ENCODE measurements at regions not wholly inside any gene's neighbourhood (a gene's known extent, or its start where the extent isn't known, plus 50 kb on each side); places are given as distances from the start of the nearest gene placed in this dataset.

- H3K36me3 ChIP-seq (ENCODE audit: control insufficient read depth, insufficient read depth, low read length): no peaks in the 10 kb centered on the region
- 7% methylated on average over 4 of the region's 4 CpGs for WGBS (ENCODE audit: insufficient coverage, low coverage, missing lambda C conversion rate)
- no peaks in the 10 kb centered on the region for H4K20me1 ChIP-seq (replicated peaks; ENCODE audit: control insufficient read depth, insufficient read depth, low read length)
- H3K27me3 ChIP-seq (ENCODE audit: control insufficient read depth in 2 of 2, insufficient read depth in 2 of 2, low read length in 2 of 2): no peaks in the 10 kb centered on the region
- no peak for DNase-seq (ENCODE audit: extremely low read depth in 1 of 4, low spot score in 3 of 4)
- no peak overlapping the region for H3K27ac ChIP-seq (ENCODE audit: extremely low read depth, low read depth, low read length)
- H3K9ac ChIP-seq (ENCODE audit: insufficient read depth in 1 of 2, low read depth in 2 of 2, low read length in 2 of 2): no peak overlapping the region
- no peaks in the 10 kb centered on the region for H3K9me3 ChIP-seq (replicated peaks; ENCODE audit: control insufficient read depth, insufficient read depth, low read depth, low read length)
- H3K4me2 ChIP-seq (ENCODE audit: insufficient read depth, low read length): no peak overlapping the region
- no peaks in the 10 kb centered on the region for H3K79me2 ChIP-seq (ENCODE audit: control insufficient read depth, insufficient read depth, low read length)
- ATAC-seq: no peak
- in situ Hi-C loops (cut with MboI): no loop called here
- no peaks in the 10 kb centered on the region for H3K9me1 ChIP-seq (ENCODE audit: control insufficient read depth, insufficient read depth, low read length)
- H3K4me1 ChIP-seq (replicated peaks in 1 of 2; ENCODE audit: control insufficient read depth in 2 of 2, insufficient read depth in 2 of 2, low read length in 2 of 2): no peaks in the 10 kb centered on the region
- FAIRE-seq: no peak
- no peak overlapping the region for H2AFZ ChIP-seq (ENCODE audit: low read depth, low read length)
- CTCF ChIA-PET (ENCODE audit: low intra/inter-chr PET ratio): no interaction called here
- POLR2A ChIA-PET: interaction anchor here (0.6 kb wide), 1 partner anchor 370 kb away, joined by 4 read pairs; no protein-coding TSS in a partner anchor
- intact Hi-C loops (cut with micrococcal nuclease): no loop called here
- no peak overlapping the region for H3K4me3 ChIP-seq
- BruUV-seq (replicated peaks): no TSS peak
- TF ChIP-seq ASH1L (IDR thresholded peaks at IDR 0.05; ENCODE audit: borderline replicate concordance, low read depth, partially characterized antibody) (no peak), MAFG (tag; conservative IDR thresholded peaks at IDR 0.05) (no peak), MECOM (CRISPR knock-in tag; IDR thresholded peaks at IDR 0.05) (no peak), HLTF (IDR thresholded peaks at IDR 0.05) (no peak), SMAD3 (CRISPR knock-in tag; conservative IDR thresholded peaks at IDR 0.05) (no peak), KHSRP (IDR thresholded peaks at IDR 0.05) (no peak), SAFB (IDR thresholded peaks at IDR 0.05; ENCODE audit: borderline replicate concordance, low read depth, low read length) (no peak), ZNF717 (CRISPR knock-in tag; IDR thresholded peaks at IDR 0.05) (no peak), NONO (IDR thresholded peaks at IDR 0.05; ENCODE audit: low read depth in 2 of 2, low read length in 1 of 2) (no peak), MITF (IDR thresholded peaks at IDR 0.05) (no peak), KLF10 (CRISPR knock-in tag; IDR thresholded peaks at IDR 0.05) (no peak), RBM39 (optimal IDR thresholded peaks at IDR 0.05; ENCODE audit: low read depth, low read length) (no peak)
- TF ChIP-seq, protein P1, sequence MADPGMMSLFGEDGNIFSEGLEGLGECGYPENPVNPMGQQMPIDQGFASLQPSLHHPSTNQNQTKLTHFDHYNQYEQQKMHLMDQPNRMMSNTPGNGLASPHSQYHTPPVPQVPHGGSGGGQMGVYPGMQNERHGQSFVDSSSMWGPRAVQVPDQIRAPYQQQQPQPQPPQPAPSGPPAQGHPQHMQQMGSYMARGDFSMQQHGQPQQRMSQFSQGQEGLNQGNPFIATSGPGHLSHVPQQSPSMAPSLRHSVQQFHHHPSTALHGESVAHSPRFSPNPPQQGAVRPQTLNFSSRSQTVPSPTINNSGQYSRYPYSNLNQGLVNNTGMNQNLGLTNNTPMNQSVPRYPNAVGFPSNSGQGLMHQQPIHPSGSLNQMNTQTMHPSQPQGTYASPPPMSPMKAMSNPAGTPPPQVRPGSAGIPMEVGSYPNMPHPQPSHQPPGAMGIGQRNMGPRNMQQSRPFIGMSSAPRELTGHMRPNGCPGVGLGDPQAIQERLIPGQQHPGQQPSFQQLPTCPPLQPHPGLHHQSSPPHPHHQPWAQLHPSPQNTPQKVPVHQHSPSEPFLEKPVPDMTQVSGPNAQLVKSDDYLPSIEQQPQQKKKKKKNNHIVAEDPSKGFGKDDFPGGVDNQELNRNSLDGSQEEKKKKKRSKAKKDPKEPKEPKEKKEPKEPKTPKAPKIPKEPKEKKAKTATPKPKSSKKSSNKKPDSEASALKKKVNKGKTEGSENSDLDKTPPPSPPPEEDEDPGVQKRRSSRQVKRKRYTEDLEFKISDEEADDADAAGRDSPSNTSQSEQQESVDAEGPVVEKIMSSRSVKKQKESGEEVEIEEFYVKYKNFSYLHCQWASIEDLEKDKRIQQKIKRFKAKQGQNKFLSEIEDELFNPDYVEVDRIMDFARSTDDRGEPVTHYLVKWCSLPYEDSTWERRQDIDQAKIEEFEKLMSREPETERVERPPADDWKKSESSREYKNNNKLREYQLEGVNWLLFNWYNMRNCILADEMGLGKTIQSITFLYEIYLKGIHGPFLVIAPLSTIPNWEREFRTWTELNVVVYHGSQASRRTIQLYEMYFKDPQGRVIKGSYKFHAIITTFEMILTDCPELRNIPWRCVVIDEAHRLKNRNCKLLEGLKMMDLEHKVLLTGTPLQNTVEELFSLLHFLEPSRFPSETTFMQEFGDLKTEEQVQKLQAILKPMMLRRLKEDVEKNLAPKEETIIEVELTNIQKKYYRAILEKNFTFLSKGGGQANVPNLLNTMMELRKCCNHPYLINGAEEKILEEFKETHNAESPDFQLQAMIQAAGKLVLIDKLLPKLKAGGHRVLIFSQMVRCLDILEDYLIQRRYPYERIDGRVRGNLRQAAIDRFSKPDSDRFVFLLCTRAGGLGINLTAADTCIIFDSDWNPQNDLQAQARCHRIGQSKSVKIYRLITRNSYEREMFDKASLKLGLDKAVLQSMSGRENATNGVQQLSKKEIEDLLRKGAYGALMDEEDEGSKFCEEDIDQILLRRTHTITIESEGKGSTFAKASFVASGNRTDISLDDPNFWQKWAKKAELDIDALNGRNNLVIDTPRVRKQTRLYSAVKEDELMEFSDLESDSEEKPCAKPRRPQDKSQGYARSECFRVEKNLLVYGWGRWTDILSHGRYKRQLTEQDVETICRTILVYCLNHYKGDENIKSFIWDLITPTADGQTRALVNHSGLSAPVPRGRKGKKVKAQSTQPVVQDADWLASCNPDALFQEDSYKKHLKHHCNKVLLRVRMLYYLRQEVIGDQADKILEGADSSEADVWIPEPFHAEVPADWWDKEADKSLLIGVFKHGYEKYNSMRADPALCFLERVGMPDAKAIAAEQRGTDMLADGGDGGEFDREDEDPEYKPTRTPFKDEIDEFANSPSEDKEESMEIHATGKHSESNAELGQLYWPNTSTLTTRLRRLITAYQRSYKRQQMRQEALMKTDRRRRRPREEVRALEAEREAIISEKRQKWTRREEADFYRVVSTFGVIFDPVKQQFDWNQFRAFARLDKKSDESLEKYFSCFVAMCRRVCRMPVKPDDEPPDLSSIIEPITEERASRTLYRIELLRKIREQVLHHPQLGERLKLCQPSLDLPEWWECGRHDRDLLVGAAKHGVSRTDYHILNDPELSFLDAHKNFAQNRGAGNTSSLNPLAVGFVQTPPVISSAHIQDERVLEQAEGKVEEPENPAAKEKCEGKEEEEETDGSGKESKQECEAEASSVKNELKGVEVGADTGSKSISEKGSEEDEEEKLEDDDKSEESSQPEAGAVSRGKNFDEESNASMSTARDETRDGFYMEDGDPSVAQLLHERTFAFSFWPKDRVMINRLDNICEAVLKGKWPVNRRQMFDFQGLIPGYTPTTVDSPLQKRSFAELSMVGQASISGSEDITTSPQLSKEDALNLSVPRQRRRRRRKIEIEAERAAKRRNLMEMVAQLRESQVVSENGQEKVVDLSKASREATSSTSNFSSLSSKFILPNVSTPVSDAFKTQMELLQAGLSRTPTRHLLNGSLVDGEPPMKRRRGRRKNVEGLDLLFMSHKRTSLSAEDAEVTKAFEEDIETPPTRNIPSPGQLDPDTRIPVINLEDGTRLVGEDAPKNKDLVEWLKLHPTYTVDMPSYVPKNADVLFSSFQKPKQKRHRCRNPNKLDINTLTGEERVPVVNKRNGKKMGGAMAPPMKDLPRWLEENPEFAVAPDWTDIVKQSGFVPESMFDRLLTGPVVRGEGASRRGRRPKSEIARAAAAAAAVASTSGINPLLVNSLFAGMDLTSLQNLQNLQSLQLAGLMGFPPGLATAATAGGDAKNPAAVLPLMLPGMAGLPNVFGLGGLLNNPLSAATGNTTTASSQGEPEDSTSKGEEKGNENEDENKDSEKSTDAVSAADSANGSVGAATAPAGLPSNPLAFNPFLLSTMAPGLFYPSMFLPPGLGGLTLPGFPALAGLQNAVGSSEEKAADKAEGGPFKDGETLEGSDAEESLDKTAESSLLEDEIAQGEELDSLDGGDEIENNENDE (IDR thresholded peaks at IDR 0.05; ENCODE audit: low read depth, low read length): no peak
Observed at GRCh38 chr1:191261111-191261510, 783.4 kb upstream of the BRINP3 start.
